Keratinocyte (primary cell): ENCODE measurements at regions not wholly inside any gene's neighbourhood (a gene's known extent, or its start where the extent isn't known, plus 50 kb on each side); places are given as distances from the start of the nearest gene placed in this dataset.

ENCODE experiments used
- DNase-seq: peaks from one replicate; pipeline ENCODE4 v3.0.0-alpha.2; 2011; ENCODE audit warnings: low read depth, missing footprints, low spot score
- FAIRE-seq: peaks from 2 replicates; lab custom pipeline; 2011; peaks lifted over from hg19 to GRCh38; lab: Jason Lieb, UNC
- H2AFZ ChIP-seq: 2 replicates; pipeline ENCODE4 v1.6.0; 2012; ENCODE audit warnings: low read length, control low read depth, inconsistent platforms; ENCODE audit not compliant: control insufficient read depth
- H3K27ac ChIP-seq: 2 replicates; pipeline ENCODE4 v1.5.1; 2011; ENCODE audit warnings: low read length; ENCODE audit not compliant: control insufficient read depth, insufficient read depth
- H3K27me3 ChIP-seq: 3 replicates; pipeline ENCODE4 v1.6.0; 2011; ENCODE audit warnings: low read length; ENCODE audit not compliant: control insufficient read depth, insufficient read depth; ENCODE audit errors: extremely low read depth
- H3K36me3 ChIP-seq, 2 experiments: 2 replicates in 1 of 2; 3 replicates in 1 of 2; pipeline ENCODE4 v1.5.1; 2011; ENCODE audit warnings: low read length in 2 of 2, mild to moderate bottlenecking in 1 of 2; ENCODE audit not compliant: control insufficient read depth in 2 of 2, insufficient read depth in 2 of 2; ENCODE audit errors: extremely low read depth in 1 of 2
- H3K4me1 ChIP-seq: 3 replicates; pipeline ENCODE4 v1.5.1; 2011; ENCODE audit warnings: low read length; ENCODE audit not compliant: control insufficient read depth, insufficient read depth; ENCODE audit errors: extremely low read depth
- H3K4me2 ChIP-seq: 3 replicates; pipeline ENCODE4 v1.6.0; 2011; ENCODE audit warnings: low read depth, low read length; ENCODE audit not compliant: control insufficient read depth, insufficient read depth; ENCODE audit errors: extremely low read depth
- H3K4me3 ChIP-seq, 3 experiments: fragments of 200-600 bp in 1 of 3; sonication (generic) in 1 of 3; 2 replicates in 2 of 3; 3 replicates in 1 of 3; pipeline ENCODE4 v1.5.1; 2011 to 2016; ENCODE audit warnings: low read length in 3 of 3, mild to moderate bottlenecking in 3 of 3, control low read depth in 2 of 3, inconsistent platforms in 1 of 3, low read depth in 1 of 3, mixed read lengths in 1 of 3, mixed run types in 1 of 3, moderate library complexity in 1 of 3; ENCODE audit not compliant: control insufficient read depth in 2 of 3, insufficient read depth in 2 of 3; ENCODE audit errors: extremely low read depth in 1 of 3
- H3K79me2 ChIP-seq: 2 replicates; pipeline ENCODE4 v1.6.0; 2012; ENCODE audit warnings: low read length; ENCODE audit not compliant: control insufficient read depth, insufficient read depth
- H3K9ac ChIP-seq: 3 replicates; pipeline ENCODE4 v1.6.0; 2011; ENCODE audit warnings: low read length; ENCODE audit not compliant: control insufficient read depth, insufficient read depth; ENCODE audit errors: extremely low read depth
- H3K9me1 ChIP-seq: 3 replicates; pipeline ENCODE4 v1.6.0; 2011; ENCODE audit warnings: low read length; ENCODE audit not compliant: control insufficient read depth, insufficient read depth; ENCODE audit errors: extremely low read depth
- H3K9me3 ChIP-seq: 2 replicates; pipeline ENCODE4 v1.5.1; 2012; ENCODE audit warnings: low read depth, low read length; ENCODE audit not compliant: control insufficient read depth
- H4K20me1 ChIP-seq: 3 replicates; pipeline ENCODE4 v1.6.0; 2011; ENCODE audit warnings: low read length; ENCODE audit not compliant: control insufficient read depth, insufficient read depth; ENCODE audit errors: extremely low read depth
- CTCF ChIP-seq, 3 experiments: IDR thresholded peaks in 1 of 3; conservative IDR thresholded peaks in 1 of 3; optimal IDR thresholded peaks in 1 of 3; 2 replicates in 2 of 3; 3 replicates in 1 of 3; pipeline versions ENCODE3 to v1.5.1; 2011; ENCODE audit warnings: low read length in 3 of 3, mild to moderate bottlenecking in 3 of 3, moderate library complexity in 2 of 3, control low read depth in 1 of 3, inconsistent platforms in 1 of 3; ENCODE audit not compliant: insufficient read depth in 2 of 3; ENCODE audit errors: extremely low read depth in 1 of 3
- EZH2 ChIP-seq: IDR thresholded peaks from one replicate; pipeline ENCODE4 v1.6.1; 2012; ENCODE audit warnings: inconsistent platforms, mild to moderate bottlenecking, low read length, moderate library complexity
- dilution Hi-C: fragments of 300-500 bp; cut with MboI; formaldehyde crosslinking; loops from one replicate; pipeline ENCODE4 v1.7.0; 2020; ENCODE audit warnings: low sequenced_read_pairs; ENCODE audit not compliant: extremely low pct_ligation_motif_present

GRCh38 chr2:168323529-168324021 is 76.2 kb upstream of the STK39 start:
- Histone ChIP-seq H2AFZ (no peak overlapping the region), H3K27me3 (no peaks in the 10 kb centered on the region), H3K27ac (no peak overlapping the region), H3K79me2 (no peaks in the 10 kb centered on the region), H3K9me3 (no peaks in the 10 kb centered on the region), H3K4me3 (no peak overlapping the region), H3K4me2 (no peak overlapping the region), H3K9me1 (no peaks in the 10 kb centered on the region), H3K36me3 (no peaks in the 10 kb centered on the region), H3K9ac (no peak overlapping the region), H4K20me1 (no peaks in the 10 kb centered on the region), H3K4me1 (no peaks in the 10 kb centered on the region)
- DNase-seq (no peak), FAIRE-seq (no peak)
- dilution Hi-C loops: no loop called here
- TF ChIP-seq CTCF (optimal IDR thresholded peaks at IDR 0.05 in 1 of 3, IDR thresholded peaks at IDR 0.05 in 1 of 3, conservative IDR thresholded peaks at IDR 0.05 in 1 of 3; ENCODE audit: extremely low read depth in 1 of 3, insufficient read depth in 2 of 3, low read length in 3 of 3) (no peak), EZH2 (no peak)

- FAIRE-seq (no peak), DNase-seq (no peak)
- no peaks in the 10 kb centered on the region for H3K27me3 ChIP-seq
- dilution Hi-C loops: no loop called here
- no peak overlapping the region for H2AFZ ChIP-seq
- no peaks in the 10 kb centered on the region for H3K79me2 ChIP-seq
- no peaks in the 10 kb centered on the region for H3K9me1 ChIP-seq
- TF ChIP-seq CTCF (optimal IDR thresholded peaks at IDR 0.05 in 1 of 3, IDR thresholded peaks at IDR 0.05 in 1 of 3, conservative IDR thresholded peaks at IDR 0.05 in 1 of 3; ENCODE audit: extremely low read depth in 1 of 3, insufficient read depth in 2 of 3, low read length in 3 of 3) (no peak), EZH2 (no peak)
- H4K20me1 ChIP-seq: no peaks in the 10 kb centered on the region
- H3K27ac ChIP-seq: no peak overlapping the region
- H3K4me1 ChIP-seq: no peaks in the 10 kb centered on the region
- no peak overlapping the region for H3K9ac ChIP-seq
- no peak overlapping the region for H3K4me3 ChIP-seq
- H3K4me2 ChIP-seq: no peak overlapping the region
- no peaks in the 10 kb centered on the region for H3K9me3 ChIP-seq
- H3K36me3 ChIP-seq: no peaks in the 10 kb centered on the region
These were observed 79.2 kb upstream of the STK39 start for GRCh38 chr2:168326572-168326971.
